IMR-90 (cell line): ENCODE measurements at regions not wholly inside any gene's neighbourhood (a gene's known extent, or its start where the extent isn't known, plus 50 kb on each side); places are given as distances from the start of the nearest gene placed in this dataset.

Experiments used
- ATAC-seq: fragments of 200-7000 bp; cut with Tn5 transposase; 2 replicates; pipeline ENCODE4 v1.9.1; 2020; ENCODE audit warnings: low read depth, mild to moderate bottlenecking, moderate library complexity
- BruUV-seq: library from RNA; stranded (reverse); fragments of 400-500 nt; replicated peaks from 2 replicates; lab custom pipeline; 2021; lab: Mats Ljungman, UMichigan
- CTCF ChIA-PET: fragments of 300-600 bp; formaldehyde crosslinking; extraction: SDS; loops from one replicate; lab custom pipeline; 2021; ENCODE audit warnings: antibody characterized with exemption; lab: Yijun Ruan, JAX
- POLR2A ChIA-PET: fragments of 300-600 bp; sonication (Branson Sonifier 250); formaldehyde crosslinking; loops from one replicate; lab custom pipeline; 2022; ENCODE audit warnings: antibody characterized with exemption; ENCODE audit not compliant: unreplicated experiment; lab: Charles Lee
- DNase-seq: peaks from one replicate; pipeline ENCODE4 v3.0.0; 2013
- H2AFZ ChIP-seq: replicated peaks from 2 replicates; pipeline ENCODE3; 2013; ENCODE audit warnings: low read length, mild to moderate bottlenecking; ENCODE audit not compliant: poor library complexity
- H2AK5ac ChIP-seq: 2 replicates; pipeline ENCODE4 v1.6.1; 2013; ENCODE audit warnings: low read depth, low read length, inconsistent platforms
- H2AK9ac ChIP-seq: replicated peaks from 2 replicates; pipeline ENCODE3; 2013; ENCODE audit warnings: mild to moderate bottlenecking, low read depth, low read length, moderate library complexity; ENCODE audit not compliant: poor library complexity
- H2BK120ac ChIP-seq: 2 replicates; pipeline ENCODE4 v1.6.1; 2013; ENCODE audit warnings: low read depth, low read length, inconsistent platforms
- H2BK15ac ChIP-seq: 3 replicates; pipeline ENCODE4 v1.6.1; 2013; ENCODE audit warnings: low read depth, low read length, inconsistent platforms
- H2BK20ac ChIP-seq: 2 replicates; pipeline ENCODE4 v1.6.1; 2013; ENCODE audit warnings: low read depth, mild to moderate bottlenecking, inconsistent platforms, low read length, moderate library complexity
- H2BK5ac ChIP-seq: 2 replicates; pipeline ENCODE4 v1.6.1; 2013; ENCODE audit warnings: mild to moderate bottlenecking, low read depth, low read length, inconsistent platforms; ENCODE audit not compliant: poor library complexity, severe bottlenecking
- H3K14ac ChIP-seq: replicated peaks from 2 replicates; pipeline ENCODE4 v1.6.1; 2013; ENCODE audit warnings: low read depth, low read length, inconsistent platforms
- H3K18ac ChIP-seq: 2 replicates; pipeline ENCODE4 v1.6.1; 2013; ENCODE audit warnings: low read depth, low read length, control low read depth
- H3K23ac ChIP-seq: 2 replicates; pipeline ENCODE4 v1.6.1; 2013; ENCODE audit warnings: low read depth, low read length, inconsistent platforms
- H3K27ac ChIP-seq: 2 replicates; pipeline ENCODE4 v1.5.1; 2013; ENCODE audit warnings: mild to moderate bottlenecking, control low read depth, low read length; ENCODE audit not compliant: insufficient read depth
- H3K27me3 ChIP-seq: 2 replicates; pipeline ENCODE4 v1.6.1; 2013; ENCODE audit warnings: low read length; ENCODE audit not compliant: control insufficient read depth, insufficient read depth
- H3K36me3 ChIP-seq: 2 replicates; pipeline ENCODE4 v1.6.1; 2013; ENCODE audit warnings: low read length, mixed read lengths; ENCODE audit not compliant: control insufficient read depth, insufficient read depth
- H3K4ac ChIP-seq: 2 replicates; pipeline ENCODE4 v1.6.1; 2013; ENCODE audit warnings: low read depth, low read length, inconsistent platforms
- H3K4me1 ChIP-seq: 2 replicates; pipeline ENCODE4 v1.6.1; 2013; ENCODE audit warnings: low read length, mixed read lengths; ENCODE audit not compliant: control insufficient read depth, insufficient read depth
- H3K4me2 ChIP-seq: 2 replicates; pipeline ENCODE4 v1.6.1; 2013; ENCODE audit warnings: low read depth, mild to moderate bottlenecking, control low read depth, low read length, moderate library complexity
- H3K4me3 ChIP-seq: 2 replicates; pipeline ENCODE4 v1.5.1; 2013; ENCODE audit warnings: low read depth, mild to moderate bottlenecking, control low read depth, low read length, moderate library complexity; ENCODE audit not compliant: insufficient read depth
- H3K56ac ChIP-seq: 2 replicates; pipeline ENCODE4 v1.6.1; 2013; ENCODE audit warnings: low read length, inconsistent platforms; ENCODE audit not compliant: insufficient read depth; ENCODE audit errors: extremely low read depth
- H3K79me1 ChIP-seq, 2 experiments: 2 replicates each; pipeline ENCODE4 v1.6.1; 2013; ENCODE audit warnings: low read length in 2 of 2, inconsistent platforms in 1 of 2, low read depth in 1 of 2
- H3K9ac ChIP-seq: 2 replicates; pipeline ENCODE4 v1.6.1; 2013; ENCODE audit warnings: low read depth, low read length, control low read depth
- H3K9me1 ChIP-seq: 2 replicates; pipeline ENCODE4 v1.6.1; 2013; ENCODE audit warnings: low read length, inconsistent platforms; ENCODE audit not compliant: insufficient read depth
- H3K9me3 ChIP-seq: 2 replicates; pipeline ENCODE4 v1.6.1; 2013; ENCODE audit warnings: low read length; ENCODE audit not compliant: control insufficient read depth, insufficient read depth
- H4K20me1 ChIP-seq: 2 replicates; pipeline ENCODE4 v1.6.1; 2013; ENCODE audit warnings: low read length, inconsistent platforms; ENCODE audit not compliant: insufficient read depth
- H4K5ac ChIP-seq: 2 replicates; pipeline ENCODE4 v1.6.1; 2013; ENCODE audit warnings: mild to moderate bottlenecking, low read depth, low read length, control low read depth
- H4K8ac ChIP-seq, 2 experiments: 2 replicates each; pipeline ENCODE4 v1.6.1; 2013; ENCODE audit warnings: low read depth in 2 of 2, low read length in 2 of 2, control low read depth in 1 of 2, inconsistent platforms in 1 of 2
- H4K91ac ChIP-seq: 2 replicates; pipeline ENCODE4 v1.6.1; 2013; ENCODE audit warnings: low read depth, low read length, inconsistent platforms; ENCODE audit not compliant: insufficient read depth
- BHLHE40 ChIP-seq: fragments of 150-350 bp; IDR thresholded peaks from 2 replicates; pipeline ENCODE4 v1.6.1; 2016; ENCODE audit warnings: mild to moderate bottlenecking, low read depth, low read length
- CEBPB ChIP-seq: IDR thresholded peaks from 2 replicates; pipeline ENCODE4 v1.6.1; 2012; ENCODE audit warnings: low read depth, low read length, improper control_type of control experiment
- CHD1 ChIP-seq: IDR thresholded peaks from 2 replicates; pipeline ENCODE4 v1.6.1; 2012; ENCODE audit warnings: low read depth, low read length, improper control_type of control experiment
- CTCF ChIP-seq: conservative IDR thresholded peaks from 2 replicates; pipeline ENCODE4 v1.5.1; 2012; ENCODE audit warnings: mild to moderate bottlenecking, low read depth, low read length, improper control_type of control experiment
- ELK1 ChIP-seq: fragments of 150-350 bp; IDR thresholded peaks from 2 replicates; pipeline ENCODE4 v1.6.1; 2016; ENCODE audit warnings: low read depth, mild to moderate bottlenecking, low read length, moderate library complexity, borderline replicate concordance
- FOS ChIP-seq: fragments of 150-350 bp; IDR thresholded peaks from 2 replicates; pipeline ENCODE4 v1.6.1; 2016; ENCODE audit warnings: low read depth, low read length
- MAFK ChIP-seq: IDR thresholded peaks from 2 replicates; pipeline ENCODE4 v1.6.1; 2012; ENCODE audit warnings: low read depth, low read length, improper control_type of control experiment
- MAZ ChIP-seq: IDR thresholded peaks from 2 replicates; pipeline ENCODE4 v1.6.1; 2012; ENCODE audit warnings: low read depth, mild to moderate bottlenecking, low read length, improper control_type of control experiment, moderate library complexity, borderline replicate concordance
- MXI1 ChIP-seq: IDR thresholded peaks from 2 replicates; pipeline ENCODE4 v1.6.1; 2012; ENCODE audit warnings: low read depth, mild to moderate bottlenecking, low read length, moderate library complexity, borderline replicate concordance
- NFE2L2 ChIP-seq: fragments of 150-350 bp; IDR thresholded peaks from 2 replicates; pipeline ENCODE4 v1.6.1; 2016; ENCODE audit warnings: low read depth, mild to moderate bottlenecking, low read length
- POLR2A ChIP-seq: IDR thresholded peaks from 2 replicates; pipeline ENCODE4 v1.6.1; 2012; ENCODE audit warnings: mild to moderate bottlenecking, low read depth, low read length
- RAD21 ChIP-seq: IDR thresholded peaks from 2 replicates; pipeline ENCODE4 v1.6.1; 2012; ENCODE audit warnings: low read length, improper control_type of control experiment
- RCOR1 ChIP-seq: IDR thresholded peaks from 2 replicates; pipeline ENCODE4 v1.6.1; 2012; ENCODE audit warnings: mild to moderate bottlenecking, low read length, improper control_type of control experiment; ENCODE audit not compliant: insufficient replicate concordance
- RFX5 ChIP-seq: IDR thresholded peaks from 2 replicates; pipeline ENCODE4 v1.8.0; 2012; ENCODE audit warnings: low read depth, mild to moderate bottlenecking, low read length, moderate library complexity
- SMC3 ChIP-seq: fragments of 150-350 bp; IDR thresholded peaks from 2 replicates; pipeline ENCODE4 v1.6.1; 2016; ENCODE audit warnings: low read depth, mild to moderate bottlenecking, antibody characterized with exemption, low read length, moderate library complexity
- USF2 ChIP-seq: fragments of 150-350 bp; IDR thresholded peaks from 2 replicates; pipeline ENCODE4 v1.6.1; 2017; ENCODE audit warnings: mild to moderate bottlenecking, antibody characterized with exemption, low read length, low read depth
- WGBS, 2 experiments: methylation state at CpG; one replicate each; pipeline versions ENCODE4 v1.1.5 to v1.1.7; 2013; ENCODE audit warnings: missing lambda C conversion rate in 2 of 2; ENCODE audit not compliant: insufficient read length in 1 of 2; ENCODE audit errors: extremely low coverage in 2 of 2; 5-methylcytosine and 5-hydroxymethylcytosine counted together
- dilution Hi-C: fragments of 300-500 bp; cut with HindIII; formaldehyde crosslinking; loops from one replicate; pipeline ENCODE4 v1.14.3; 2018; ENCODE audit warnings: low sequenced_read_pairs; ENCODE audit not compliant: unreplicated experiment
- in situ Hi-C: fragments of 300-500 bp; cut with MboI; formaldehyde crosslinking; loops from 3 replicates; pipeline ENCODE4 v1.14.3; 2019; ENCODE audit warnings: low sequenced_read_pairs, inconsistent platforms, mixed read lengths
- intact Hi-C: fragments of 100-400 bp; cut with micrococcal nuclease; formaldehyde crosslinking; loops from 2 replicates; pipeline ENCODE4 v1.10.0; 2022

GRCh38 chr9:101951598-101951997, 213.2 kb upstream of the GRIN3A start:
- dilution Hi-C loops = no loop called here

More at GRCh38 chr9:101951598-101951997, 213.2 kb upstream of the GRIN3A start:
- Histone ChIP-seq H3K56ac (no peak overlapping the region), H3K4me1 (no peaks in the 10 kb centered on the region), H3K9me3 (peaks cover 12% of the 10 kb centered on the region), H3K9ac (no peak overlapping the region), H3K27me3 (no peaks in the 10 kb centered on the region), H2AFZ (no peak overlapping the region), H3K14ac (no peak overlapping the region), H3K18ac (no peak overlapping the region), H3K79me1 (no peaks in the 10 kb centered on the region), H2BK15ac (no peak overlapping the region), H4K91ac (no peak overlapping the region), H2AK9ac (no peak overlapping the region), H4K5ac (no peak overlapping the region), H3K36me3 (no peaks in the 10 kb centered on the region), H3K27ac (no peak overlapping the region), H3K9me1 (no peaks in the 10 kb centered on the region), H3K4me2 (no peak overlapping the region), H4K8ac (no peak overlapping the region), H3K4me3 (no peak overlapping the region), H2BK20ac (no peak overlapping the region), H2BK120ac (no peak overlapping the region), H2BK5ac (no peak overlapping the region), H4K20me1 (no peaks in the 10 kb centered on the region), H3K4ac (no peak overlapping the region), H2AK5ac (no peak overlapping the region), H3K23ac (no peak overlapping the region)
- no peak for TF ChIP-seq RCOR1
- TF ChIP-seq BHLHE40 = no peak
- TF ChIP-seq FOS = no peak
- TF ChIP-seq MAZ = no peak
- no peak for TF ChIP-seq CTCF
- no peak for TF ChIP-seq CEBPB
- TF ChIP-seq NFE2L2 = no peak
- TF ChIP-seq USF2 = no peak
- no peak for TF ChIP-seq POLR2A
- no peak for TF ChIP-seq ELK1
- no peak for TF ChIP-seq SMC3
- no peak for TF ChIP-seq RAD21
- no peak for TF ChIP-seq MXI1
- TF ChIP-seq RFX5 = no peak
- no peak for TF ChIP-seq MAFK
- no peak for TF ChIP-seq CHD1
- in situ Hi-C loops = no loop called here
- ChIA-PET POLR2A (no interaction called here), CTCF (no interaction called here)
- intact Hi-C loops = no loop called here
- ATAC-seq = no peak
- BruUV-seq = no TSS peak
- no peak for DNase-seq
- no CpG with 5 or more reads among the region's 1 CpG for WGBS, 2 experiments
